A673 (cell line): ENCODE measurements at regions not wholly inside any gene's neighbourhood (a gene's known extent, or its start where the extent isn't known, plus 50 kb on each side); places are given as distances from the start of the nearest gene placed in this dataset.

ENCODE experiments used
- BruUV-seq: library from RNA; stranded (reverse); fragments of 400-500 nt; replicated peaks from 2 replicates; lab custom pipeline; 2021; lab: Mats Ljungman, UMichigan
- CTCF ChIA-PET: fragments of 300-600 bp; sonication (Branson Sonifier 250); formaldehyde crosslinking; loops from one replicate; lab custom pipeline; 2022; ENCODE audit warnings: antibody characterized with exemption; lab: Charles Lee
- POLR2A ChIA-PET: fragments of 300-600 bp; sonication (Branson Sonifier 250); formaldehyde crosslinking; loops from one replicate; lab custom pipeline; 2022; ENCODE audit warnings: antibody characterized with exemption; ENCODE audit not compliant: low non-redundant PET; lab: Charles Lee
- DNase-seq: peaks from one replicate; pipeline ENCODE4 v3.0.0-alpha.2; 2015; ENCODE audit warnings: low spot score
- H3K27ac ChIP-seq: fragments of 200-600 bp; sonication (generic); 2 replicates; pipeline ENCODE4 v1.5.1; 2016; ENCODE audit warnings: mixed run types, low read depth, mild to moderate bottlenecking, mixed read lengths, antibody characterized with exemption, low read length; ENCODE audit not compliant: poor library complexity, severe bottlenecking
- H3K27me3 ChIP-seq: fragments of 200-600 bp; sonication (generic); replicated peaks from 2 replicates; pipeline ENCODE4 v1.6.1; 2017; ENCODE audit warnings: mixed run types, low read depth, mild to moderate bottlenecking, mixed read lengths, antibody characterized with exemption, low read length; ENCODE audit not compliant: insufficient read depth, poor library complexity
- H3K36me3 ChIP-seq: fragments of 200-600 bp; sonication (generic); 2 replicates; pipeline ENCODE4 v1.6.1; 2016; ENCODE audit warnings: mixed run types, mild to moderate bottlenecking, mixed read lengths, antibody characterized with exemption, low read length; ENCODE audit not compliant: insufficient read depth, poor library complexity, severe bottlenecking
- H3K4me1 ChIP-seq: fragments of 200-600 bp; sonication (generic); 2 replicates; pipeline ENCODE4 v1.6.1; 2017; ENCODE audit warnings: mixed run types, mild to moderate bottlenecking, mixed read lengths, antibody characterized with exemption, low read length; ENCODE audit not compliant: insufficient read depth, poor library complexity, severe bottlenecking
- H3K4me3 ChIP-seq: fragments of 200-600 bp; sonication (generic); 2 replicates; pipeline ENCODE4 v1.5.1; 2016; ENCODE audit warnings: low read depth, mixed run types, mild to moderate bottlenecking, mixed read lengths, low read length; ENCODE audit not compliant: poor library complexity, severe bottlenecking
- H3K9me3 ChIP-seq: fragments of 200-600 bp; sonication (generic); 2 replicates; pipeline ENCODE4 v1.6.1; 2016; ENCODE audit warnings: mixed run types, low read depth, mild to moderate bottlenecking, mixed read lengths, antibody characterized with exemption, low read length; ENCODE audit not compliant: poor library complexity, severe bottlenecking
- CTCF ChIP-seq: fragments of 300-800, 200-600 bp; sonication (generic); conservative IDR thresholded peaks from 2 replicates; pipeline ENCODE4 v1.5.1; 2017; ENCODE audit warnings: low read depth, mild to moderate bottlenecking, antibody characterized with exemption, low read length, moderate library complexity, mixed read lengths
- EZH2 ChIP-seq: fragments of 200-600 bp; sonication (generic); IDR thresholded peaks from 2 replicates; pipeline ENCODE4 v1.6.1; 2017; ENCODE audit warnings: borderline replicate concordance, low read depth, mild to moderate bottlenecking, mixed read lengths, antibody characterized with exemption, low read length; ENCODE audit not compliant: poor library complexity, severe bottlenecking
- intact Hi-C: fragments of 100-400 bp; cut with micrococcal nuclease; formaldehyde crosslinking; loops from one replicate; pipeline ENCODE4 v1.10.0; 2022; ENCODE audit not compliant: unreplicated experiment

GRCh38 chr15:93359060-93359408 lies 270.0 kb upstream of the RGMA start:
- Histone ChIP-seq H3K4me3 (no peak overlapping the region), H3K27ac (no peak overlapping the region), H3K36me3 (no peaks in the 10 kb centered on the region), H3K9me3 (no peaks in the 10 kb centered on the region), H3K4me1 (no peaks in the 10 kb centered on the region), H3K27me3 (no peaks in the 10 kb centered on the region)
- ChIA-PET CTCF (no interaction called here), POLR2A (no interaction called here)
- intact Hi-C loops, result no loop called here
- DNase-seq, result no peak
- TF ChIP-seq EZH2 (no peak), CTCF (no peak)
- no TSS peak for BruUV-seq

GRCh38 chr15:93358166-93359059 lies 269.4 kb upstream of the RGMA start:
- Histone ChIP-seq H3K4me3 (no peak overlapping the region), H3K27ac (no peak overlapping the region), H3K9me3 (no peaks in the 10 kb centered on the region), H3K4me1 (no peaks in the 10 kb centered on the region), H3K36me3 (no peaks in the 10 kb centered on the region), H3K27me3 (no peaks in the 10 kb centered on the region)
- DNase-seq, result no peak
- TF ChIP-seq EZH2 (no peak), CTCF (no peak)
- CTCF ChIA-PET, result no interaction called here
- intact Hi-C loops, result no loop called here
- POLR2A ChIA-PET, result no interaction called here
- BruUV-seq, result no TSS peak

- no peaks in the 10 kb centered on the region for H3K36me3 ChIP-seq
- intact Hi-C loops, result no loop called here
- H3K27ac ChIP-seq, result no peak overlapping the region
- TF ChIP-seq EZH2 (no peak), CTCF (no peak)
- ChIA-PET CTCF (no interaction called here), POLR2A (no interaction called here)
- no peaks in the 10 kb centered on the region for H3K9me3 ChIP-seq
- H3K4me1 ChIP-seq, result no peaks in the 10 kb centered on the region
- DNase-seq, result no peak
- H3K4me3 ChIP-seq, result no peak overlapping the region
- H3K27me3 ChIP-seq, result no peaks in the 10 kb centered on the region
- no TSS peak for BruUV-seq
Measured at GRCh38 chr15:93348711-93349545, 259.9 kb upstream of the RGMA start.
